Fibroblast of the aortic adventitia (primary cell): ENCODE measurements at regions not wholly inside any gene's neighbourhood (a gene's known extent, or its start where the extent isn't known, plus 50 kb on each side); places are given as distances from the start of the nearest gene placed in this dataset. TPM values are rescaled to one million over a fixed set of nuclear protein-coding genes. Genes with fewer than 3 reads are reported as not detected.

ENCODE experiments used
- DNase-seq: peaks from one replicate; pipeline ENCODE4 v3.0.0-alpha.2; 2010; ENCODE audit warnings: low read depth
- H3K4me3 ChIP-seq: 2 replicates; pipeline ENCODE4 v1.5.1; 2011; ENCODE audit warnings: low read depth, mild to moderate bottlenecking, control low read depth, low read length, moderate library complexity
- CTCF ChIP-seq: IDR thresholded peaks from 2 replicates; pipeline ENCODE4 v1.5.1; 2011; ENCODE audit warnings: mild to moderate bottlenecking, low read length, control low read depth, inconsistent platforms; ENCODE audit not compliant: insufficient read depth
- small RNA-seq: library from RNA; depleted of rRNA; stranded (forward); fragments of <200 nt; gene quantifications from one replicate; pipeline ENCODE3, GENCODE V24; 2012

- no peak overlapping the region for H3K4me3 ChIP-seq
- DNase-seq: no peak
- TF ChIP-seq CTCF: no peak
These were observed 186.5 kb downstream of the KATNIP start for GRCh38 chr16:27736431-27736830.

DNA sequence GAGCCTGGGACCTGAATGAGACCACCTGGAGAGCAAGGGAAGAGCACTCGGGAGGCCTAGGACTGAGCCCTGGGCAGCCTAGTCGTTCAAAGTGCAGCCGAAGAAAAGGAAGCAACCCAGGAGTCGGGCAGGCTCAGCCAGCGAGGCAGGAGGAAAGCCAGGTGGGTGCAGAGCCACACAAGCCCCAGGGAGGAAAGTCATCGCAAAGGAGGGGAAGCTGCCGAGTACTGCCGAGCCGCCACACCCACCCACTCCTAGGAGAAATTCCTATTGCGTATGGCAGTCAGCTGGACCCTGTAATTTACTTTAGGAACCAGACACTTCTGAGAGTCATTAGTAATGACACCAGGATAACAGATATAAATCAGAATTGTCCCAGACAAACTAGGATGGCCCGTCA, 187.6 kb downstream of the KATNIP start:
- H3K4me3 ChIP-seq: no peak overlapping the region
- DNase-seq: no peak
- no peak for TF ChIP-seq CTCF

Small RNAs in the stretch of these regions (small RNA-seq; reads per million reads assigned to genes)
- gene RF00019: not detected
